ENCODE measurements at regions not wholly inside any gene's neighbourhood (a gene's known extent, or its start where the extent isn't known, plus 50 kb on each side); places are given as distances from the start of the nearest gene placed in this dataset.
"Not testable (repeated sequence)": the region's sequence is repeated elsewhere in the genome, so short reads cannot be mapped to it uniquely, and the experiment has no call there.

DNA sequence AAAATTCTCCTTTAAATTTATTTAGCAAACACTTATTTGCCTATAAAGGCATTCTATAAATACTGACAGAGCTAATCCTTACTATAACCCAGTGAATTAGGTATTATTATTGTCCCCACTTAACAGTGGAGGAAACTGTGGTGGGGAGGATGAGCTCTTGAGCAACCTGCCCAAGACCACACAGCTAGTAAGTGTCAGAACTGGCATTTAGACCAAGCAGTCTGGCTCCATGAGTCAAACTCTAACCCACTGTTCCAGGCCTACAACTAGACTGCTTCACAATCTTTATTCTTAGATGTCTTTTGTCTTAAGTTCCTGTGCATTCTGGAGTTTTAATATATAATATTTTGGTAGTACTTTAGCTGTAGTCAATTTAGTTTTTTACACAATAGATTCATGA, 530.8 kb downstream of the BCKDHB start:
- DNase-seq = no peak

DNA sequence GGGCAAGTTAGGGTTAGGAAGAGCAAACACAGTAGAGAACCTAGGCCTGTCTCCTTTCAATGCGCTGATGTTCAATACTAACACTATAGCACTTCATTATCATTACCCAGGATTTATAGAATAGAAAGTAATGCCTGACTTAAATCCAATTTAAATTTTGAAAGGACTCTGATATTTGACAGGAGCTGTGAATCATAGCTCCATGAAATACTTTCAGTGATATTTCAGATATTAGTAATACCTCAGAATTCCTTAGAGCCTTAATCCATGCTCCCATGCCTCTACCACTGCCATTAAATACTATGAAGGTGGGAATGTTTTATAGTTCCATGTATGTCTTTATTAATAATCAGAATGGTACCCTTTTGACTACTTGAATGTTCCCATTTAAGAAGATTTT, 530.2 kb downstream of the BCKDHB start:
- DNase-seq = no peak

DNA sequence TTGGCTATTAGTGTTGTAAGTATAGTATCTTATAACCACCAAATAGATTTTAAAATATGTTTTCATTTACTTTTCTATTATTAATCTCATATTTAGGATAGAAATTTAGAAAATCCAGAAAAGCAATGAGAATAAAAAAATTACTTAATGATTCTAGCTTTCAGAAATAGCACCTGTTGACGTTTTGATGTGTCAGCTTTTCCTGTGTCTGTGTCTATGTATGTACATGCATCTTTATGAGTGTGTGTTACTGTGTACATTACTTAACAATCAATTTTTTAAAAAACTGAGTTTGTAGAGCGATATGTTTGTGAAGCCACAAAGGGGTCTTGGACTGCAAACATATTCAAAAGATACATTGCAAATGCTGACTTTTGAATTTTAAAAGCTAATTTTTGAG, 526.9 kb downstream of the BCKDHB start:
- DNase-seq = no peak

DNA sequence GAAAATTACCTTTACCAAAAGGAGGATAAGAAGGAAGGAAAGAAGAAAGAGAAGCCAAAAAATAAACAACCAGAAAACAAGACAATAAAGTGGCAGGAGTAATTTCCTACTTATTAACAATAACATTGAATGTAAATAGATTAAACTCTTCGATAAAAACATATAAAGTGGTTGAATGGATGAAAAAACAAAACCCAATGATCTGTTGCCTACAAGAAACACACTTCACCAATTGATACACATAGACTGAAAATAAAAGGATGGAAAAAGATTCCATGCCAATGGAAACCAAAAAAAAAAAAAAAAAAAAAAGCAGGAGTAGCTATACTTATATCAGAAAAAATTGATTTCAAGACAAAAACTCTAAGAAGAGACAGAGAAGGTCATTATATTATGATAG, 518.9 kb downstream of the BCKDHB start:
- no peak for DNase-seq

DNA sequence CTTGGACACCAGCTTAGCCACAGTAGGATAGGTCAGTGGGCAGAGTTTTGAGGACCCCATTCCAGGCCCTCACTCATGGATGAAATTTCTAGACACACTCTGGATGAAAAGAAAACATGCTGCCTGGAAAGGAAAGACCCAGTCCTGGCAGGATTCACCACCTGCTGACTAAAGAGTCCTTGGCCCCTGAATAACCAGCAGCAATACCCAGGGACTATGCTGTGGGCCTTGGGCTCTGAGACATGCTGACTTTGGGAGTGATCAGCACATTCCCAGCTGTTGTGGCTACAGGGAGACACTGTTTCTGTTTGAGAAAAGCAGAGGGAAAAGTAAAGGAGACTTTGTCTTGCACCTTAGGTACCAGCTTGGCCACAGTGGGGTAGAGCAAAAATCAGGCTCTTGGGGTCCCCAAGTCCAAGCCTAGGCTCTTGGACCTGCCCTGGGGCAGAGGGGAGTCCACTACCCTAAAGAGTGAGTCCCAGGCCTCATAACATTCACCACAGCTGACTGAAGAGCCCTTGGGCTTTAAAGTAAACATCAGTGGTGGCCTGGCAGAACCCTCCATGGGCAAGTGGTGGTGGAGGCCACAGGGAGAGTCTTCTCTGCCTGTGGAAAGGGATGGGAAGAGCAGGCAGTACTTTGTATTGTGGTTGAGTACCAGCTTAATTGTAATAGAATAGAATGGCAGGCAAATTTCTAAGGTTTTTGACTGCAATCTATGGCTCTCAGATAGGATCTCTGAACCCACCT, 516.8 kb downstream of the BCKDHB start:
- no peak for DNase-seq

DNA sequence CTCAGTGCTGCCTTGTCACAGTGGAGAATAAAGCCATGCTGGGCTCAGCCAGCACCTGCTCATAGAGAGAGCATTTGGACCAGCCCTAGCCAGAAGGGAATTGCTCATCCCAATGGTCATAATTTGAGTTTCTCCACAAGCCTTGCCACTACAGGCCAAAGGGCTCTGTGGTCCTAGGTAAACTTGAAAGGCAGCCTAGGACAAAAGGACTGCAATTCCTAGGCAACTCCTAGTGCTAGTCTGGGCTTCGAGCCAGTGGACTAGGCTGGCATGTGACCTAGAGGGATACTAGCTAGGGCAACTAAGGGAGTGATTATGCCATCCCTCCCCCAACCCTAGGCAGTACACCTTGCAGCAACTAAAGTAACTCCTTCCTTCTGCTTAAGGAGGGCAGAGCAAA, 516.2 kb downstream of the BCKDHB start:
- DNase-seq = no peak

DNA sequence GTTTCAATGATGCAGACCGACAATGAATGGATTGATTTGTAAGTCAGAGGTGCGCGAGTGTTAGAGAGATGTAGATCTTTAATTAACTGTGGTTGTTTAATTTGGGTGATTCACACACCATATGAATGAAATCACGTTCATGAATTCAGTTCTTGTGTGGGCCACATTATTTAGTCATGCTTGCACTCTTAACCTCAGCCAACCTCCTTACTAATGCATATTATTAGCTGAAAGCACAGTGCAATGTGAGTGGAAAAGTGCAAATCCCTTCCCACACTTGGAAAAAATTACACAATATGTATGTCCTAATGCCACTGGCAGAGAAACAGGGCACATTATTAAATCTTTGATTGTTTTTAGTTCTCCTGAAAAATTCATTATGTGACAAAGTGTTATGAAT, 512.5 kb downstream of the BCKDHB start:
- peak in 1 of 2 donors; percentile 15 for DNase-seq

DNA sequence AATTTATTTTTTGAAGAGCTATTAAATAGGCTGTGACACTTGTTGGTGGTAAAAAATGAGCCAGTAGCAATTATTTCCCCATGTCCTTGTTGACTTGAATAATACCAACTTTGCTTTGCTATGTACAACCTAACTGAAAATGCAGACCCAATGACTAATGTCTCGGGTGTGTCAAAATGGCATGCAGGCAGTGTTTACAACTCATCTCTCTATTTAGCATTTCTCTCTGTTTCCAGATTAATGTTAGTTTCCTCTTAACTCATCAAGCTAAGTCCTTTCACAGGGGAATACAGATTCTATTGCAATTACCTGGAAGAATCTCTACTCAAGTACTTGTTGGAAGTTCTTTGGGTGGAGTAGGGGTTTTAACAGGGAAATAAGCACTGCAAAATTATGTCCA, 504.4 kb downstream of the BCKDHB start:
- DNase-seq = no peak

DNA sequence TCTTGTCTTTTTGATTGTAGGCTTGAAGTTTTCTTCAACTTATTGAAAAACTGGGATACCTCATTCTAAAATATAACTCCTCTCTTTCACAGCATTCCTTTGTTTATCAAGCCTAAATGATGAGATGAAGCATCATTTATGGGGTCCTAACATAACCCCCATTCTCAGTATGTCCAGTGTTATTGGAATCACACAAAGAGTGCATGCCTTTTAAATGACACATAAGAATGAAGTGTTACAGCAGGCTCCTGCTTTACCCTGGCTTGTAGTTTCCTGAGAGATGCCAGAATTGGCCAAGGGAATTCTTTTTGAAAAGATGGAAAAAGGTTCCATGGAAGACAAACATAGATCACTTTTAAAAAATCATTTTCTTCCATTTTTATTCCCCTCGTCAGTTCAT, 502.4 kb downstream of the BCKDHB start:
- no peak for DNase-seq

DNA sequence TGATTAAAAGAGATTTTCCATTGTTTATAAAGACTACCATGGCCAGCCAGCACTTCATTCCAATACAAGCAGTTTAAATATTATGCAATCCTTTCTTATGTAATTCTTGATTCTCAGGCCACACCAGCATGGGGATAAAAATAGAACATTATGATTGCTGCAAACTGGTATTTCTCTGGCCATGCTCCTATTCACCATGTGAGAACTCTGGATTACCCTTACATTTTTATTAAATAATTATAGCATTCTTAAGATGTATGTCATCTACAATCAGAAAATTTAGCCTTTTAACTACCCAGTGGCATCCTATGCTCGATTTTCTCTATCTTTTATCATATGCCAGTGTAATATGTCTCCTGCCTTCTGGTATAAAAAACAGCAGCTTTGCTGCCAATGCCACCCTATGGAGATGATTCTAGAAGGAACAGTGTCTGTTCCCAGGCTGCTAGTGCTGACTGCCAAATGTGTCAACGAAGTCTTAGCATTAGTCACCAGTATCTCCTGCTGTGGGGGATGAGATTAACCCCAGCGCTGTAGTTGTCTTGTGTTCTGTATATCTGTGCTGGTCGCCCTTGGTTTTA, 501.4 kb downstream of the BCKDHB start:
- DNase-seq = peak in 1 of 2 donors; percentile 29

DNA sequence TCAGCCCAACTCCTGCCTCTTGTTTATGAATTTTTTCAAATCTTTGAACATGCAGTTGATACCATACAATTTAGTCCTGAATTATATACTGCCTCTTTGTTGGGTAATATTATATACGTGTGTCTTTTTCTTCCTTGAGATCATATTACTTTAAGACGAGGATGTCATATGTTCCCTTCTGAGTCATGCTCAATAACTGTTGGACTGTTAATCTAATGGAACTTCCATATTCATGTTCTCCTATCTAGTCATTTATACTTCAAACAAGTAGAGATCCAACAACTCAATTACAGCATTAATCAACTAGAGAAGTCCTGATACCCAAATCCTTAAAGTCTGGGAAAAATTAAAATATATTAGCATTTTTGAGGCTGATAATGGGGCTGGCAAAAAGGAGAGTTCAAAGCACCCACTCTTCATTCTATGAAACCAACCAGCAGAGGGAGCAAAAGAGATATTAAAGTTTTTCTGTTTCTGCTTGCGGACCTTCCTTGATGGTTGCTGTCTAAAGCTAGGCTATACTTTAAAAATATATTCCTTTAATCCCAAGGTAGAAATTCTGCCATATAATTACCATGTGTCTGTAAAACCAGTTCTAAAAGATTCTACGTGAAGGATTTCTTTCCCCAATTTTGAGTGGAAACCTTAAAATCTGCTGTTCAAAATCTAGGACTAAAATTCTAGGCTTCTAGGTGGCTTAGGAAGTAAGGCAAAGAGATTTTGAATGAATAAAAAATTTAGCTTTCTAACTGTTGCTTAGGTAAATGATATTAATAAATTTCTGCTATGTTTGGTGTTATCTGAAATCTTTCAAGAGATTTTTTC, 498.9 kb downstream of the BCKDHB start:
- DNase-seq = no peak

DNA sequence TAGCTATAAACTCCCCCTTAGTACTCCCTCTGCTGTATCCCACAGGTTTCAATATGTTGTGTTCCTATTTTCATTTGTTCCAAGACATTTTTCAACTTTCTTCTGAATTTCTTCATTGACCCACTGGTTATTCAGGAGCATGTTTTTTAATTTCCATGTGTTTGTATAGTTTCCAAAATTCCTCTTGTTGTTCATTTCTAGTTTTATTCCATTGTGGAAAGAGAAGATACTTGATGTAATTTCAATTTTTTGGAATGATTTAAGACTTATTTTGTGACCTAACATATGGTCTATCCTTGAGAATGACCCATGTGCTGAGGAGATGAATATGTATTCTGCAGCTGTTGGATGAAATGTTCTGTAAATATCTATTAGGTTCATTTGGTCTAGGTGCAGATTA, 497.2 kb downstream of the BCKDHB start:
- no peak for DNase-seq

DNA sequence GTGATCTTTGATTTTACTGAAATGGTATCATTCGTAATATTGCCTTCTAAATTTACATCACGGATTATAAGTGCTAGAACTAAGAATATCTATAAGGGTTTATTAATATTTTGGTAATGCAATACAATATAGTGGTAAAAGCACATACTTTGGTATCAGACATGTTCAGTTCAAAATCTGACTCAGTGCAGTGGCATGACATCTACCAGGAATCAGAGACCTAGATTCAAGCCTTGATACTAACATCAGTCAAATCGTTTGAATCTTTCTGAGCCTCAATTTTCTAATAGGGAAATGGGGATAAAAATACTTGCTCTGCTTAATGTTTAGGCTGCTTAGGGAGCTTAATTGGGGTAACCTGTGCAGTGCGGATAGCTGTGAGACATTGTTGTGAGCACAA, 488.0 kb downstream of the BCKDHB start:
- DNase-seq = no peak

DNA sequence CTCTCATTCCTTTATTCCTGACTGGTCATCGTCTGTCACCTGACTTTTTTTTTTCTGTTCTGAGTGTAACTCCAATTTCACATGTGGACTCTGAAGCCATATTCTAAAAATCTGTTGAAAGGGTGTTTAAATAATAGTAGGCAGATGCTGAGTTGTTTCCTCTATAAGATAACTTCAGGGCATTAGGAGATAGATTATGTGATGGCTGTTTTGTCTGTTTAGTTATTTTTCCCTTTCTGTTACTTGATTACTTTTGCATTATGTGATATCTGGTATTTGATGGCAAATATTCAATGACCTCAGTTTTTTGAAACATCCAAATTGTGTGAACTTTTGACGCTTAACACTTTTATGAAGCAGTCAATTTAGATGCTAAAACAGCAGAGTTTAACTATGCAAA, 486.0 kb downstream of the BCKDHB start:
- DNase-seq = peak; percentile 56 to 76

DNA sequence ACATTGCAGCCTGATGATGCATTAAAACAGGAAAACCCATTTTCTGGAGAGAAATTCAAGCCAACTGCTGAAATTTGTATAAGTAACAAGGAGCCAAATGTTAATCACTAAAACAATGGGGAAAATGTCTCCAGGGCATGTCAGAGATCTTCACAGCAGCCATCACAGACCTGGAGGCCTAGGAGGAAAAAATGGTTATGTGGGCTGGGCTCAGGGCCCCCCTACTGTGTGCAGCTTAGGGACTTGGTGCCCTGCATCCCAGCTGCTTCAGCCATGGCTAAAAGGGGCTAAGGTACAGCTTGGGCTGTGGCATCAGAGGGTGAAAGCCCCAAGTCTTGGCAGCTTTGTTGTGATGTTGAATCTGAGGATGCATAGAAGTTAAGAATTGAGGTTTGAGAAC, 479.8 kb downstream of the BCKDHB start:
- DNase-seq = no peak

DNA sequence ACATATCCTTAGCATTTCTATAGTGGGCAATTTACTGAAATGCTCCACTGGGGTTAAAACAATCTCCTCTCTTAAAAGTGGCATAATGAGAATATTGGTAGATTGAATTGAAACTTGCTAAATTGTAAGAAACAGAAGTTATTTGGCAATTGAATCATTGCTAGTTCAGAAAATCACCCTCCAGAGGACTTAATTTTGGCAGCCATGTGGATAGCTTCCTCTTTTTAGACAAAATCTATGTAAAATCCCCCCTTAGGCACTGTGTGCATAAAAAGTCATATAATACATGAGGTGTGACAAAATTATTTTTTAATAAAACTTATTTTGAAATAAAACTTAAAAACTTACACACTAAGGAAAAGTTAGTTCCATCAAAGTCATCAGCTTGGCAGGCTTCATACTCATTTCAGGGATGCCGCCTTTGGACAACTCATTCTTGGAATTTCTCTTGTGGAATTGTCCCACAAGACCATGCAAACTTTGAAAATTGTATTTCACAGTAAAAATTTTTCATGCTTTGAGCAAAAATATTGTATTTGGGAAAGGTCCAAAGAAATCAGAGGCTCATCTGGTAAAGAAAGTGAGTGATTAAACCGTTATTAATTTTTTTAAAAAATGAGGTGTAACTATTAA, 473.0 kb downstream of the BCKDHB start:
- no peak for DNase-seq

DNA sequence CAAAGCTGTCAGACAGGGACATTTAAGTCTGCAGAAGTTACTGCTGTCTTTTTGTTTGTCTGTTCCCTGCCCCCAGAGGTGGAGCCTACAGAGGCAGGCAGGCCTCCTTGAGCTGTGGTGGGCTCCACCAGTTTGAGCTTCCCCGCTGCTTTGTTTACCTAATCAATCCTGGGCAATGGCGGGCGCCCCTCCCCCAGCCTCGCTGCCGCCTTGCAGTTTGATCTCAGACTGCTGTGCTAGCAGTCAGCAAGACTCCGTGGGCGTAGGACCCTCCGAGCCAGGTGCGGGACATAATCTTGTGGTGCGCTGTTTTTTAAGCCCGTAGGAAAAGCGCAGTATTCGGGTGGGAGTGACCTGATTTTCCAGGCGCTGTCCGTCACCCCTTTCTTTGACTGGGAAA, 466.8 kb downstream of the BCKDHB start:
- not testable (repeated sequence) for DNase-seq

DNA sequence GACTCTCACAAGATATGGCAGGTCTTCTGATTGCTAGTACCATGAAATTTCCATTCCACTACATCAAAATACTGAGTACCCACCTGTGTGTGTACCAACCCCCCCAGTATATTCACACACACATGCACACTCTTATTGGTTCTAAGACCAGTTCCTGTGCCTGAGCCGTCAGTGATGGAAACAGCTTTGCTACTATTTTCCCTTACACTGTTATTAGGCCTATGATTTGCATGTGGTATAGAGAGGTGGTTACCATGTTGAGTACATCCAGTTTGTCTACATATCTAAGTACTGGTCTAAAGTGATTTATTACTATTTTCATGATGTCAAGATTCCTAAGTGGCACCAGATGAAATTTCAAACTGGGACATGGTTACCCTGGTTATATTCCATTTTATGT, 459.9 kb downstream of the BCKDHB start:
- DNase-seq = no peak

DNA sequence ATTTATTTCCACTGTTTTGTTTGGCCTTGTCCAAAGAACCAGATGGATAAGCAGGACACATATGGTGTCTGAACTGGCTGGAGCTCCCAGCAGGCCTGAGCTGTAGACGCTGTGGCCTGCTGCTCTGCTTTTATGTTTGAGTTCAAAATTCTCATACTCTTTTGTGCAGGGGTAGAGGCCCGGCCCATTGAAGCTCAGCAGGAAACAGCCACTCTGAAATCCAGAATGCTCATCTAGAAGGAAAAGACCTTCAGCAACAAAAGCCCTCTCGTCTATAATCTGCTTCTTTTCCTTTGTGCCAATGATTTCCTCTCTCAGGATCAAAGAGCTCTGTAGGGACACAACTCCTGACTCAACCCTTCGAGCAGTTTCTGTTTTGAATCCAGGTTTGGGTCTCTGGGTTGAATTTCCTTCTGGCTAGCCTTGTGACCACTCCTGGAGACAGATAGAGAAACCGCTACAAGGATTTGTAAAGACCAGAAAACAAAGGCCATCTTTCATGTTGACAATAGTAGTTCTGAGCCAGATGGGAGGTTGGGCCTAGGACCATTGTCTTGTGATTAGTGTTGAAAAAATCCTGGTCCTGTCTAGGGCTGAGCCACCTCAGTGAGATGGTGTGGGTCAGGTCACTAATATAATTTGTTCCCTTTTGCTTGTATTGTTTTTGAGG, 446.7 kb downstream of the BCKDHB start:
- no peak for DNase-seq

DNA sequence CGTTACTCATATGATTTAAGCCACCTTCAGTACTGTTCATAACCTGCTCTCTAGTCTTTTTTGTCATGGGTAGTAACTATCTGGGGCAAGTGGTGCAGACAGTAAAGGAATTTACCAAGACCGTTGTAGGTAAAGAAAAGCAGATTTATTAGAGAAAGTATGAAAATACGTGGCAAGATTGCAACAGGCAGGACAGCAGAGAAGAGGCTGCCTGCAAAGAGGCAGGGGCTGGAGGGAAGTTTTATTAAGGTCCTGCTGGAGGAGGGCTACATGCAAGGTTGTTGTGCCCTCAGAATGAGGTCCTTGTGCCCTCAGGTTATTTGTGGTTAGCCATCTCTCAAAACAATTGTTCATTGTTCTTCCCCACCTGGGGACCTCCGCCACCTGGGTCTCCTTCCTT, 444.3 kb downstream of the BCKDHB start:
- no peak for DNase-seq

DNA sequence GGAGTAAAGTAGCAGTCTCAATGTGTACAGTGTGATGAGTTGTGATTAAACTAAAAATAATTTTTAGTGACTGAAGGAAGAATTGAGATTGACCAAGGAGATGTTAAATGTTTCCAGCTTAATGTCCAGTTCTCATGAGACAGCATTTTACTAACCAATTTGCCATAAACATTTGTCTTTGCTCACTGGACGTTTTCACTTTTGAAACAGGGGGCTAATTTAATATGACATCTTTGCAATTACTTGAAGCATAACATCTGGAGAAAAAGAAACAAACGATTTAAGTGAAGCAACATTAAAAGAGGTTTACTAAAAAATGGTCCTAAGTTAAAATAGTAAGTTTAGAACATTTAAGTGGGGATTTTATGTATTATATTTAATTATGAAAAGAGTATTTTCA, 443.8 kb downstream of the BCKDHB start:
- DNase-seq = peak; percentile 39 to 54

DNA sequence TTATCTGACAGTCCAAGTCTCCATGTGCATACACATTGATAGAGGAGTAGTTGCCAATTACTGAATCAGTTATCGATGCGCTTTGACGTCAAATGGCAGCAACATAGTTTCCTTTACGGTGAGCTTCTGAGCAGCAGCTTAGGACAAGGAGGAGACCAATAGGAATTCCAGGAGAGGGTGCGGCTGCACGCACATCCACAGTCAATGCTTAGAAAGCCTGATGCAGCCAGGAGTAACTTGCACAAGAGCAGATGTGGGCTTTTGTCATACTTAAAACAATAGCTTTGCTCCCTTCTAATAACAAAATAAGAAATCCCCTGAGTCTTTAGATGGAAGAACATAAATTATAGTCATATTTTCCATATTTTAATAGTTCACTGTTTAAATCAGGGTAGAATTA, 442.1 kb downstream of the BCKDHB start:
- no peak for DNase-seq

Data from right lung (tissue), 2 donors.